GM21723 (cell line): ENCODE measurements at regions not wholly inside any gene's neighbourhood (a gene's known extent, or its start where the extent isn't known, plus 50 kb on each side); places are given as distances from the start of the nearest gene placed in this dataset.
"Not testable (repeated sequence)": the region's sequence is repeated elsewhere in the genome, so short reads cannot be mapped to it uniquely, and the experiment has no call there.

ENCODE experiments used
- ATAC-seq: cut with Tn5 transposase; IDR thresholded peaks from one replicate; pipeline ENCODE4 v1.9.1; 2021; ENCODE audit warnings: mild to moderate bottlenecking, moderate library complexity; ENCODE audit not compliant: unreplicated experiment

DNA sequence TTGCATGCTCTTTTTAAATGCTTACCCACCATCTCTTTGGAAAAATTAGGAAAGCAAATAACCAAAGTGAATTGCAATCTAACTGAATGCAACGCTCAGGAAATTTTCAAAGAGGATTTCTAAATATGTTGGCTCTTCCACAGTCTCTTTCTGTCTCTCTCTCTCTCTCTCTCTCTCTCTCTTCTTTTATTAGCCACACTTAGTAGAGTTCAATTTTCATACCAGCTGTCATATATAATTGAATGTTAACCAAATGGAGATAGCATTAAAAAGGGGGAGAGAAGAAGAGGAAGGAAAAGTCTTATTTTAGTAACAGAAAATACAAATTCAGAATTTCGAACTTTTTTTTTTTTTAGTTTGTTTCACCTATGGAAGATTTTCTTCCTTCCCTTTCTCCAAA is 235.9 kb upstream of the GBE1 start:
- no peak for ATAC-seq

DNA sequence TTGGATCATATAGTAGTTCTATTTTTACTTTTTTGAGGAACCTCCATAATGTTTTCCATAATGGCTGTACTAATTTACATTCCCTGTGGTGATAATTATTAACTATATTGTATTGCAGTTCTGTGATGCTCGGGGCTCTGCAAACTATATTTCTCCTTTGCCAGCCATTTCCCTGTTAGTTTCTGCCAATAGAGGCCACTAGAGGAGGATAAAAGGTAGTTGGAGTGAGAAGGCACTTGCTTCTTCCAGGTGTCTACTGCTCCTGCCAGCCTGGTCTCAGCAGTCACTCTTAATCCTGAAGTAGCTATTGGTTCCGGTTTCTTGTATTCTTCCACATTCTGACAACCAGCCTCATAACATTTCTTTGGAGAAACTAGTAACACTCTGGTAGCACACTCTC is 233.9 kb upstream of the GBE1 start:
- ATAC-seq = no peak

DNA sequence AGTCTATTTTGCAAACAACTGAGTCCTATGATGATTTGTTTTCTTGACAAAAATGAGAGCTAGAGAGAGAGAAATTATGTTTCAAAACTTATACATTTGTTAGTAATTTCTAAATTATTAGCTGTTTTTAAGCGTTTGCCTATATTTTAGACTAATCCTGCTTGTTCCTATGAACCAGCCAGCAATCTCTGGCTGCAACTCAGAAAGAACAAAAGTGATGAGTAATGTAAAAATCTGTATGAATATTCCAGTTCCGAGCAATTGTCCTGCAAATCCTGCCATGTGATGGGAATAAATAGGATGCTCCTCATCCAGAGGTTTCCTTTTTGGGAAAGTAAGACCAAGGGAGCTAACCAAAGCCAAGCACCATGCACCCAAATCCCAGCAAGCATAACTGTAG is 228.3 kb upstream of the GBE1 start:
- ATAC-seq = no peak

DNA sequence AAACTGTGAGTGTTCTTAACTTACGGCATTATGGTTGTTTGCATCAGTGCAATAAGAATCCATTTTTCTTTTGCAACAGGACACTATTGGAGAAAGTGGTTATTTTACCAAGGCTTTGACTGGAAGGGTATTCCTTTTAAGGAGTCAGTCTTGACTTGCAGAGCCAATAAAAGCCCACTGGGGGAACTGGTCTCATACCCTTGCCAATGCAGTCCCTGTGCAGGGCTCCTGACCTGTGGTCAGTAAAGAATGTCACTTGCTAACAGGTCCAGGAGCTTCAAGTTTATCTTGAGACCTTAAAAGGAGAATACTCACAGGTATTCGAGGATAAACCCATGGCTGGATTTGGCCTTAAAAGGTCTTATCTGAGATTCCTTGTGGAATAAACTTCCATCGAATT is 227.8 kb upstream of the GBE1 start:
- ATAC-seq = no peak

DNA sequence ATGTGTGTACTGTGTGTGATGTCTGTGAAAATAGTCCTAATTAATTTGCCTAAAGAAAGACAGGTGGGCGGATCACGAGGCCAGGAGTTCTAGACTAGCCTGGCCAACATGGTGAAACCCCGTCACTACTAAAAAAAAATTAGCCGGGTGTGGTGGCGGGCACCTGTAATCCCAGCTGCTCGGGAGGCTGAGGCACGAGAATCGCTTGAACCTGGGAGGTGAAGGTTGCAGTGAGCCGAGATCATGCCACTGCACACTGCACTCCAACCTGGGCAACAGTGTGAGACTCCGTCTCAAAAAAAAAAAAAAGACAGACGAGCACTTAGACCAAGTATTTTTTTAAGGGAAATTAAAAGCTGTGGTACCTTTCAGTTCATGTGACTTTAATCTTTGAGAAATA is 226.0 kb upstream of the GBE1 start:
- ATAC-seq = not testable (repeated sequence)

DNA sequence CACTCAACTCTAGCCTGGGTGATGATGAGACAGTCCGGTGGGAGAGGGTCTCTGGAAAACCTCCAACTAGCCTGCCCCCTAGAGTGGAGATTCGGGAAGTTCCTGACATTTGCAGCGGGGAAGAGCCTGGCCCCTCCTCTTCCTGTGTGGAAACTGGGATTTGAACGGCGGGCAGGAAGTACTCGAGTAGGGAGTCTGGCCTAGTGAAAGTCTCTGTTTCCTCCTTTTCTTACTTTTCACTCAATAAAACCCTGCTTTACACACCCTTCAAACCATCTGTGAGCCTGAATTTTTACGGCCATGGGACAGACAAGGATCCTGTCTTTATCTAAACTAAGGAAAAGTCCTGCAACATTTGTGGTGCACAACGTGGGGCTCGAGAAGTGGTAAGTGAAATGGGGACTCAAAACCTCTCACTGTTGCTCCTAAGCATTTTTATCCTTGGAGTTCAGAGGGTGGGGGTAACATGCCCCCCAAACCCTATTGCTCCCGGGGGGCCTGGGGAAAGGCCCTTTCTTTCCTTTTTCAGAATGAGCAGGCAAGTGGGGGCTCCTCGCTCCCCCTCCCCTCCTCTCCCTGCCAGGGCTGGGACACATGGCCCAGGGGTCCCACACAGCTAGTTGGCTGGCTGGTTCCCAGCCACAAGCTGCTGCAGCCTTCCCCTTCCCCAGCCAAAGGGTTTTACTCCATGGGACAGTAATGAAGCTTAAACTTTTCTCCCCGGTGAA is 224.7 kb upstream of the GBE1 start:
- no peak for ATAC-seq

DNA sequence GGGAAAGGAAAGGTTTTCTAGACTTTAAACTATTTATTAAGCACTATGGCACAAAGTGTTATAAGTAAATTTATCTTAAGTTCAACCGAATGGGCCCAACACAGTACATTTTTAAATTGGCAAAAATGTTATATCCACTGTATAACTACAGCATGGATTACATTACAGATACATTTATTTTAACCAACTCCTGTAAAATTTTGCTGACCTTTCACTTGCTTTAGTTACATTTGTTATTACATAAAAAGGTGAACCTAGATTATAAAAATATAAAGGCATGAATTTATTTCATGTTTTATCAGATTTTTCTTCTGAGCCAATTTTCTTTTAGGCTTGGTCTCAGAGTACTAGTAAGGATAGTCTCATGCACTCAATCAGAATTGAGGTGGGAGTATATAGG is 221.9 kb upstream of the GBE1 start:
- ATAC-seq = no peak

DNA sequence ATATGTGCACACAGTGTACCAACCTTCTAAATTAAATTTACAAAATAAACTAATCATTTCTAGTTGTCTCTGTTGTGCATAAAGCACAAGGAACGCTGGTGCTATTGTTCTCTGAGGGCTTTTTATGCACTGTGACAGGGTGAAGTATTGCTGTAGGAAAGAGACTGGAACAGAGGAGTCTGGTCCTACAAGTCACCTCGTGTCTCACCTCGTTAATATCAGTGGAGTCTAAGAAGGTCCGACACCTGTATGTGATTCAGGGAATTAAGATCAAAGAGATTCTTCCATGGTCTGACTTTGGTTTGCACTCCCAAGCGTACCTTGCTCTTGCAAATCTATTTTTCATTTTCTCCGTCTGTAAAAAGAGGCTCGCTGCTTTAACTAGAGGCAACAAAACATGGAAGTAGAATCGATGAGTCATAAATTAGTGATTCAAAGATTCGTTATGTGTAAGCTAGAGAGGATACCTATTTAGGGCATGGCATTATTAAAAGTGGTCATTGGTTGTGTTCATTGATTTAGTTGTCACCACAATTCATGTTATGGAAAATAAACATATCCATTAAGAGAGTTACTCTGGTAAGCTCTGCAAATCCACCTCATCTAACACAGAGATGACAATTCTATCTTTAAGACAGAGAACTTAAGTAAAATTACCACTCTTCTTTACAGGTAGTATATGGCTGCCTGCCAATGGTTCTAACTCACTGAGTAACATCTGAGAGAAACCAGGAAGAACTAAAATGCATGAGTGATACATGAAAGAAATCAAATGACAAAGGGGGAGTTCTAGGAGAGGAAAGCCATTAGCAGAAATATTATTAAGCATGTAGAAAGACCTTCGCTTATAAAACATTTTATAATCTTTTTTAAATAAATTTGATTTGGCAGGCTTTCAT is 219.4 kb upstream of the GBE1 start:
- no peak for ATAC-seq

DNA sequence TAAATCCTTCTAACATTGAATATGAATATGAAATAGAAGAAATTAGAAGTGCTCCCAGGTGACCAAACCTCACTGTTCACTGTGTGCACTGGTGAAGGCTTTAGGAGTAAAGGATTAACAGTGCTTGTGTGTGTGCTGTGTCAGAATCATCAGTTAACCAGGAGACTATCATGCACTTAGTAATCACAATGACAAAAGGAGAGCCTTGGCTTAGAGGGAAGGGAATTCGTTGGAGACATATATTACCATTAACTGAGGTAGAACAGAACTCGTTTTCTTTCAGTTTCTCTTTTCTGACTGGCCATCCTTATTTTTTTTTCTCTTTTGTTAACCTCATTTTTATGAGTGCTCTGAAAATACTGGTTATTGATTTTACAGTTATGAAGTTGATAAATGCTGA is 213.3 kb upstream of the GBE1 start:
- ATAC-seq = no peak

DNA sequence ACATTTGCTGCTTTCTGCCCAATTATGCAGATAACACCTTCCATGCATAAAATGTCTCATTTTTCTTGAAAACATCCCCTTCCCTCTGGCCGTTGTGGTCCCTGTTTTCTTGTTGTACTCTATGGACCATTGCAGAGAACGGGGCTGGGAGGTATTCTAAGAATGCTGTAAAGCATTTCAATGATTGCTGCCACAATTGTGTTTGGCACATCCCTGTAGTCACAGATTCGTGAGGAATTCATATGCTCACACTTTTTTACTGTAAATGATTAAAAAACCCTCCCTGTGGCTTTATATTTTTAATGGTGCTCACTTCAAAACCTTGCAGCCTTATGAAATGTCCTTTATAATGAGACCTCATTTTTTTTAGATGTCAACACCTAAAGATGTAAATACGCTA is 207.2 kb upstream of the GBE1 start:
- no peak for ATAC-seq

DNA sequence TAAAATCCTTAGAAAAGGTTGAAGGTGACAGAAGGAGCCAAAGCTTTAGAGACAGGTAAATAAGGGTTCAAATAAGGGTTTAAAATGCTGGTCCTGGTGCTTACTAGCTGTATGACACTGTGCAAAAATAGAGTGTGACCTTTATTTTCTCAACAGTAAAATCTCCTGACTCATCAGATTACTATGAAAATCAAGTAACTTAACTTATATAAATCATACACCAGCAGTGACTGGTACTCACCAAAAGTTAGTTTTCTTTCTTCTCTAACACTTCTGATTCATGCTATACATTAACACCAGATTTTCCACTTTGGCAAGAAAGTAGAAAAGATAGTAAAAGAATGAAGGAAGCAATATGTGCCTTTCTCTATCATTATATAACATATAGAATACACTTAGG is 205.9 kb upstream of the GBE1 start:
- no peak for ATAC-seq

DNA sequence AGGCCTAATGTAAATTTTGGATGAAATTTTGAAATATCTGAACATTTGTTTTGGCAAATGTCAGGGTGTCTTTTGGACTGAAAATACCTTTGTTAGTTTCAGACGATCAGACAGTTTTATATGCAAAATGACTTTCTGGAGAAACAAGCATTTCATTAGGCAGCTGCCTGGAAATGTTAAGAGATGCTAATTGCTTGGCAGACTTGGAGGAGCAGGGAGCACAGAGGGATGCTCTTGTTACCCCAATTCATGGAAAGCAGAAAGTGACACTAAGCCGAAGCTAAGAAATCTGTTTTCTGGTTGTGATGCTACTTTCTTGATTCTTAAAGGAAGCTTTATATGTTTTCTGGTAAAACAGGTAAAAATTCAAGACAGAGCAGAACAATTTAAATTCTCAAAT is 204.3 kb upstream of the GBE1 start:
- ATAC-seq = no peak

DNA sequence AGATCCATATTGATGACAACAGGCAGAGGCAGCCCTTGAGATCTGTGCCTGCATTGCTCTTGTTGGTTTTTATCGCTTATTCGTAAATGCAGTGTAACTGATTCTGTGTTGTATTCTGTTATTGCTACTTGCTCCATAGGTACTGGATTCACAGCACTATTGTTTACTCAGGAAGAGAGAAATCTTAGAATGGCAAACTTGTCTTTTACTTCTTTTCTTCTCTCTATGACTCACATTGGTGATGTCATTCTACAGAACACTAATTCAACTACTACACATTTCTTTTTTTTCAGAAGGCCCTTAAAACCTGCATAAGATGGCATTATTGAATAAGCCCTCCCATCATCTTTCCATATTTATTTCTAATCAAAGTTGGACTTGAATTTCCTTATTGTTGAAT is 201.0 kb upstream of the GBE1 start:
- no peak for ATAC-seq

DNA sequence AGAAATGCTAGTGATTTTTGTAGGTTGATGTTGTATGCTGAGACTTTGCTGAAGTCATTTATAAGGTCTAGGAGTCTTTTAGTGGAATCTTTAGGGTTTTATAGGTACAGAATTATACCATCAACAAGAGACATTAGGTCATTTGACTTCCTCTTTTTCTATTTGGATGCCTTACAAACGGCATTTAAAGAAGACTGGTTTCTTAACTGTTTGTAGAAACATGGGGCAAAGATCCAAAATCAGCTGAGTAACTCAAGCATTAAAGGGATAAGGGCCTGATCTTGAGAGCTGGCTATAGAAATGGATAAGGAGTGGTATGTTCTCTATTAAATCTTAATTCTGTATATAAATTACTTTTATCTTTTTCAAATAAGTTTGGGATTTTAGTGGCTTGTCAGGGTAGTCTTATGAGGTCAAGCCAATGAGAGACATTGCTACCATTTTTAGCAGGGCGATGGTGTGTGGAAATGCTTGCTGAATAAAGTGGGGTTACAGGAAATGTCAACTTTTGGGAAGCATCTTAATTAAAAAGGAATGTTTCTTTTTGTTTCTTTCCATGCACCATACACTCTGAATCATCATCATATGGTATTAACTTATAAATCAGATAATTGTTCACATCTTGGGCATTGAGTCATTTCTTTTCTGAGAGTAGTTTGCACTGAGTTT is 197.7 kb upstream of the GBE1 start:
- ATAC-seq = no peak

DNA sequence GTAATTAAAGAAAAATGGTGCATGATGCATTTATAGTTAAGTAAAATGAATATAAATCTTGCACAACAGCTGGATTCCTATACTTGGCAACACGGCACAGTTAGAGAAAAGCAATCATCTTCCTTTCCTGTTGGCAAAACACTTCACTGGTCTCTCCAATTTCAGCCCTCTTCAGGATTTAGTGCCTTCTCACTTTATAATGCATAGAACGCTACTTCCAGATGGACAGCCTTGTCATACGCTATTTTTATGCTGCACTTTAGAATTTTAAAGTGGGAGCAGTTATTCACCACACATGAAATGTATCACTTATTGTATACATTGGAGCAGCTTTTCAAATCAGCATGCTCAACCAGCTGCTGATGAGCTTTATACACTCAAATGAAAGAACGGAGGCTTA is 194.4 kb upstream of the GBE1 start:
- ATAC-seq = no peak

DNA sequence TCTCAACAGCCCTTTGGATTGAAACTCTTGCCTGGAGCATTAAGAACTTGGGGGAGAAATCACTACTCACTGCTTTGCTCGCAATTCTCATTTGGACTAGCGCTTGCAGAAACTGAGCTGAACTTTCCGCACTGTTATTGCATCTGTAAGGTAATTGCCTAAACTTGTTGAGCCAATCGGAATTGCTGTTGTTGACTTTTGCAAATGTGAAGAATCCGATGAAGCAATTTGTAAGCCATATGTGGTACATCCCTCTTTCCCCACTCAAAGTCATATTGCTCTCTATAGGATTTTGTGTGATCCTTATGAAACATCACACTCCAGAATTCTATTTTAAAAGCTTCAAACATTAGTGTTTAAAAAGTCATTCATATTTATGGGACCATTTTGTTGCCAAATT is 191.7 kb upstream of the GBE1 start:
- no peak for ATAC-seq

DNA sequence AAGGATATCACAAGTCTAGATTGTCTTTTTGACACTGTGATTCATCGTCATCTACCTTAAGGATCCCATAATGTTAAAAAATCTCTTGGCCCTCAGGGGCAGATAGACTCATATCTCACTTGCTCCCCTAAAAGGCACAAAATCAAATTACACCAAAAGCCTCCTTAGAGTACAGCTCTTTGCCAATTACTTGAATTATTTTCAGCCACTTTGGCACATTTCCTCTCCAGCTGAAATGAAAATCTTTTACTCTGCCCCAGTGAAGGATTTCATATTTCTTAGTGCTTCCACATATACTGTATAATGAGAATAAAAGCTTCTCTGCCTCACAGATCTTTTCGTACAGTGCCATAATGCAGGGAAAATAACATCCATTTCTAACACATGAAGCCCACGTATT is 190.7 kb upstream of the GBE1 start:
- ATAC-seq = no peak

DNA sequence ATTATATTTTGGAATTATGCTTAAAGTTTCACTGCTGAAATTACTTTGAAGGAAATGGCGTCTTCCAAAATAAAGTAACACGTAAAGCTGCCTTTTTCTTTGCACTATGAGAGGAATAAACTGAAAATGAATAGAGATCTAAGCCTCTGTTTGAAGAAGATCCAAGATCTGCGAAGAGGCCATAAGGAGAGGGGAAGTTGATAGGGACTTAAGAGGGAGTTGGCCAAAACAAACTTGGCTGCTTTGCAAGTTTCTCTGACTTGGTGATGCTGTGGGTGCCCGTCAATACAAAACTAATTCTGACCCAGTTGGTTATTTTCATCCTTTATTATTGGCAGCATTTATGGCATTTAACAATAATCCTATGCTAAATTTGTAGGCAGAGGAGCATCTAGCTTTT is 190.2 kb upstream of the GBE1 start:
- no peak for ATAC-seq

DNA sequence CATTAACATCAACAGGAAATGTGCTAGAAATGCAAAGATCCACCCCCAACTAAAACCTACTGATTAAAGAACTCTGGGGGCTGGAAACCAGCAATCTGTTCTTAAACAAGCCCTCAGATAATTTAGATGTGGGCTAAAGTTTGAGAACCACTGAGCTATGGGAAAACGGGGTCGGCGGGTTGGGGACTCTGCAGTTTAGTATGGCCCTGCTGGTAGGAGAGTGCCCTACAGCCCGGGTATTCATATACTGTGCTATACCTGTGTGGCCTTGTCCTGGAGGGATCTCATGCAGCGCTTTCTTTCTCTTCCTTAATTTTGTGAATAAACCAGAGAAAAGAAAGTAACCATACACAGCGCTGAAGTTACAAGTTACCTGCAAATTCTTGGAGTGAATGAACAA is 189.7 kb upstream of the GBE1 start:
- no peak for ATAC-seq

DNA sequence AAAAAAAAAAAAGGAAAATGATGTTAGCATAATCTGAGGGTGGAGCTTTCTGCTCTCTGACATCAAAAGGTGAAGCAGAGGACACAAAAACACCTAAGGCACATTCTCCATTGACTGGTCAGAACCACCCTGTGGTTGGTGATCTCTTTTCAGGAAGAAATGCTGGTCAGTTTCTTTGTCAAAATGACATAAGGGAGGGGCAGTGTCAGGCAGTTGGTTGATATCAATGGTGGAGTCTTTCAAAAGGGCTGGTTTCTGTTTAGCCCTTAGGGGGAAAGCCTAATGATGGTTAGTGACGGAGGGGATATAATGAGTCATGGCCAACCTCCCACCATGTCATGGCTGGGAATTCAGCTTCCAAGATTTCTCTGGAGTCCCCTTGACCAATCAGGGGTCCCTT is 185.9 kb upstream of the GBE1 start:
- ATAC-seq = no peak

DNA sequence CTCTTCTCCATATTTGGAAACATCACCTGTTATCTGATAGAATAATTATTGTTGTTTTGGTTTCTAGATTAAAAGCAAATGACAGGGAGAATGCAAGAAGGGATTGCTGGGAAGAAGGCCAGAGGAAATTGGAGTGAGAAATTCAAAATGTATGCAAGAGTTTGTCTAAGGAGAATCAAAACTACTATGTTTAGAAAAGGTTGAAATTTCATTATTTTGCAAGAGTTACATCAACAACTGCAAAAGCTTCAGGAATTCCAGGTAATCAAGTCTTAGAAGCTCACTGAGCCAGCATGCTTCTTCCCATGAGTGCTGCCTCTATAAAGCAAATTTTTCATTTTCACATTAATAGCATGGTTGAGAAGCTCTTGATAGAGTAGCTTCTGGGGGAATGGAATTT is 177.2 kb upstream of the GBE1 start:
- no peak for ATAC-seq

DNA sequence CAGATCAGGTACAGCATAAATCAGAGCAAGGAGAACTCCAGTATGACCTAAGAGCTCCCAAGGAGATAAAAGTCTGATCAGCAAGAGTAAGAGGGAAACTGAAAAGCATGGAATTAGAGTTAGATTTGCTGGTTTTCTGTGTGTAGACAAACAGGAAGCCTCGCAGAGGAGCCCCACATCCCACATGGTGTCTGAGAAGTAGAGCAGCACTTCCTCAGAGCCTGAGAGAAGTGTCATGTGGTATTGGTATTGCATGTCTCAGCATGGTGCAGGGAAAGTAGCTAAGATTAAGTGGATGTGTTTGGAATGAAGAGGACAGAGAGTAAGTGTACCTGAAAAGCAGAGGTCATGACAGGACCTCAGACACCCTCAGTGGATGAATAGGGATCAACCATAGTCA is 175.4 kb upstream of the GBE1 start:
- ATAC-seq = no peak
